ENCODE measurements at regions not wholly inside any gene's neighbourhood (a gene's known extent, or its start where the extent isn't known, plus 50 kb on each side); places are given as distances from the start of the nearest gene placed in this dataset.
"Not testable (repeated sequence)": the region's sequence is repeated elsewhere in the genome, so short reads cannot be mapped to it uniquely, and the experiment has no call there.

GRCh38 chr9:78172610-78173009 is 63.3 kb upstream of the CEP78 start:
- not testable (repeated sequence) for H3K36me3 Mint-ChIP-seq; H3K4me1 Mint-ChIP-seq; H3K27me3 Mint-ChIP-seq (ENCODE audit: low read depth); DNase-seq (ENCODE audit: low spot score in 2 of 2, unreplicated experiment in 2 of 2); H3K4me3 Mint-ChIP-seq; H3K27ac Mint-ChIP-seq
- peaks cover 25% of the 10 kb centered on the region for H3K9me3 Mint-ChIP-seq

DNA sequence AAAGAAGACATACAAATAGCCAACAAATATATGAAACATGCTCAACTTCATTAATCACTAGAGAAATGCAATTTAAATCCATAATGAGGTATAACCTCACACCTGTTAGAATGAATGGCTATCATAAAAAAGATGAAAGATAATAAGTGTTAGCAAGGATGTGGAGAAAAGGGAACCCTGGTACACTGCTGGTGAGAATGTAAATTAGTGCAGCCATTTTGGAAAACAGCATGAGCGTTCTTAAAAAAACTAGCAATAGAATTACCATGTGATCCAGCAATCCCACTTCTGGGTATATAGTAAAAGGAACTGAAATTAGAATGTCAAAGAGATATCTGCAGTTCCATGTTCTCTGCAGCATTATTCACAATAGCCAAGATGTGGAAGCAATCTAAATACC is 64.2 kb upstream of the CEP78 start:
- no peaks in the 10 kb centered on the region for H3K27me3 Mint-ChIP-seq (ENCODE audit: low read depth)
- peaks cover 1% of the 10 kb centered on the region for H3K4me1 Mint-ChIP-seq
- peaks cover 25% of the 10 kb centered on the region for H3K9me3 Mint-ChIP-seq
- H3K36me3 Mint-ChIP-seq: peaks cover 4% of the 10 kb centered on the region
- no peak overlapping the region for H3K4me3 Mint-ChIP-seq
- DNase-seq (ENCODE audit: low spot score in 2 of 2, unreplicated experiment in 2 of 2): no peak
- TF ChIP-seq, protein P1, sequence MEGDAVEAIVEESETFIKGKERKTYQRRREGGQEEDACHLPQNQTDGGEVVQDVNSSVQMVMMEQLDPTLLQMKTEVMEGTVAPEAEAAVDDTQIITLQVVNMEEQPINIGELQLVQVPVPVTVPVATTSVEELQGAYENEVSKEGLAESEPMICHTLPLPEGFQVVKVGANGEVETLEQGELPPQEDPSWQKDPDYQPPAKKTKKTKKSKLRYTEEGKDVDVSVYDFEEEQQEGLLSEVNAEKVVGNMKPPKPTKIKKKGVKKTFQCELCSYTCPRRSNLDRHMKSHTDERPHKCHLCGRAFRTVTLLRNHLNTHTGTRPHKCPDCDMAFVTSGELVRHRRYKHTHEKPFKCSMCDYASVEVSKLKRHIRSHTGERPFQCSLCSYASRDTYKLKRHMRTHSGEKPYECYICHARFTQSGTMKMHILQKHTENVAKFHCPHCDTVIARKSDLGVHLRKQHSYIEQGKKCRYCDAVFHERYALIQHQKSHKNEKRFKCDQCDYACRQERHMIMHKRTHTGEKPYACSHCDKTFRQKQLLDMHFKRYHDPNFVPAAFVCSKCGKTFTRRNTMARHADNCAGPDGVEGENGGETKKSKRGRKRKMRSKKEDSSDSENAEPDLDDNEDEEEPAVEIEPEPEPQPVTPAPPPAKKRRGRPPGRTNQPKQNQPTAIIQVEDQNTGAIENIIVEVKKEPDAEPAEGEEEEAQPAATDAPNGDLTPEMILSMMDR (IDR thresholded peaks at IDR 0.05; ENCODE audit: unreplicated experiment): no peak
- no peak overlapping the region for H3K27ac Mint-ChIP-seq

DNA sequence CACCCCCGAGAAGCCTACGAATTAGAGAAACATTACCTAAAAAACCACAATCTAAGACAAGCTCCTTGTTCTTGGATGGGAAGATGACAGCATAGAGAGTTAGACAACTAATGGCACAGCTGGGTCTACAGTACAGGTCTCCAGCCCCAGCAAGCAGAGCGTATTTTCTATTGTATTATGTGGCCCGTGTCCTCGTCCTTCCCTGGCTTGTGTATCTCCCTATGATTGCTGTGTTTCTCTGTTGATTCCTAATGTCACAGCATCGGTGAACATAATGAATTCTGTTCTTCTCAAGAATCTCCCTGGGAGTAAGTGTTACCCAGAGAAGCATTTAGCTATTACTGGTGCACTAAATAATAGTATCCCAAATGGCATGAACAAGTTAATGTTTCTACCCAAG is 66.8 kb upstream of the CEP78 start:
- Mint-ChIP-seq H3K4me1 (peaks cover 1% of the 10 kb centered on the region), H3K4me3 (no peak overlapping the region), H3K27ac (no peak overlapping the region), H3K9me3 (peaks cover 28% of the 10 kb centered on the region), H3K27me3 (ENCODE audit: low read depth) (no peaks in the 10 kb centered on the region), H3K36me3 (peaks cover 6% of the 10 kb centered on the region)
- TF ChIP-seq, protein P1 (IDR thresholded peaks at IDR 0.05; ENCODE audit: unreplicated experiment): no peak
- DNase-seq (ENCODE audit: low spot score in 2 of 2, unreplicated experiment in 2 of 2): no peak

DNA sequence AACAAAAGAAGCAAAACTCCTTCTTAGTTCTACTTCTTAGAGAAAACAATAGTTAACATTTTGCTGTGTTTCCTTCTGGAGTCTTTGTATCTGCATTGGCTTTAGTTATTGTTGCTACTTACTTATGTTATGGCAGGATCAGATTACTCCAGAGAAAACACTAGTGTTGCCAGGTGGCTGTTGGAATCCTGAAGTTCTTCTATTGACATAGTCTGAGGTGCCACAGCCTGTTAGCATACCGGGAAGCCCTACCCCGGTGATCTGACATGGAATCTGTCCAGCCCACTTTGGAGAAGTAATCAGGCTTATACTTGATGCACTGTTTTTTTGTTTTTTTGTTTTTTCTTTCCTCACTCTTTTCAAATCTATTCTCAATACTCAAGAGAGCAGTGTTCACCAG is 68.5 kb upstream of the CEP78 start:
- TF ChIP-seq, protein P1 (IDR thresholded peaks at IDR 0.05; ENCODE audit: unreplicated experiment): no peak
- peaks cover 27% of the 10 kb centered on the region for H3K9me3 Mint-ChIP-seq
- H3K27ac Mint-ChIP-seq: no peak overlapping the region
- DNase-seq (ENCODE audit: low spot score in 2 of 2, unreplicated experiment in 2 of 2): no peak
- no peak overlapping the region for H3K4me3 Mint-ChIP-seq
- peaks cover 1% of the 10 kb centered on the region for H3K4me1 Mint-ChIP-seq
- H3K36me3 Mint-ChIP-seq: peaks cover 6% of the 10 kb centered on the region
- H3K27me3 Mint-ChIP-seq (ENCODE audit: low read depth): no peaks in the 10 kb centered on the region

- Mint-ChIP-seq H3K27me3 (ENCODE audit: low read depth) (no peaks in the 10 kb centered on the region), H3K36me3 (peaks cover 4% of the 10 kb centered on the region), H3K4me3 (no peak overlapping the region), H3K9me3 (peaks cover 15% of the 10 kb centered on the region), H3K27ac (no peak overlapping the region), H3K4me1 (peaks cover 1% of the 10 kb centered on the region)
- DNase-seq (ENCODE audit: low spot score in 2 of 2, unreplicated experiment in 2 of 2): no peak
- TF ChIP-seq, protein P1 (IDR thresholded peaks at IDR 0.05; ENCODE audit: unreplicated experiment): no peak
These were observed 72.0 kb upstream of the CEP78 start for GRCh38 chr9:78163834-78164233.

DNA sequence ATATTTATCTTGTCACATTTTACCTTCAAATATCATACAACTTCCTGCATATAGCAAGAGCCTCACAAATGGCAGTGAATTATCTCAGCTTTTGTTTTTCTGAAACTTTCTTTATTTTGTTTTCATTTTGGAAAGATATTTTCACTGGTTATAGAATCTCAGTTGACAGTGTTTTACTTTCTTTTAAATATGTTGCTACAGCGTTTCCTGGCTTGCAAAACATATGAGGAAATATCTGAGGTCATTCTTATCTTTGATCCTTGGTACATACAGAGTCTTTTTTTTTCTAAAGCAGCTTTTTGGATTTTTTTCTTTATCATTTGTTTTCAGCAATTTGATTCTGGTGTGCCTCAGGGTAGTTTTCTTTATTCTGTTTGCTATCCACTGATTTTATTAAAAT is 77.6 kb upstream of the CEP78 start:
- H3K27me3 Mint-ChIP-seq (ENCODE audit: low read depth): peaks cover 7% of the 10 kb centered on the region
- H3K4me1 Mint-ChIP-seq: no peaks in the 10 kb centered on the region
- no peaks in the 10 kb centered on the region for H3K36me3 Mint-ChIP-seq
- H3K9me3 Mint-ChIP-seq: peaks cover 22% of the 10 kb centered on the region
- TF ChIP-seq, protein P1 (IDR thresholded peaks at IDR 0.05; ENCODE audit: unreplicated experiment): no peak
- no peak for DNase-seq (ENCODE audit: low spot score in 2 of 2, unreplicated experiment in 2 of 2)
- H3K27ac Mint-ChIP-seq: no peak overlapping the region
- H3K4me3 Mint-ChIP-seq: no peak overlapping the region

Measured in mesothelial cell of epicardium (in vitro differentiated cells).